Hematopoietic multipotent progenitor cell (in vitro differentiated cells): ENCODE measurements at regions not wholly inside any gene's neighbourhood (a gene's known extent, or its start where the extent isn't known, plus 50 kb on each side); places are given as distances from the start of the nearest gene placed in this dataset.

Experiments used
- DNase-seq, 3 donors: peaks; one replicate each; pipeline ENCODE4 v3.0.0-alpha.2; 2011 to 2015; ENCODE audit warnings: low read depth in 2 of 3, low spot score in 2 of 3

DNA sequence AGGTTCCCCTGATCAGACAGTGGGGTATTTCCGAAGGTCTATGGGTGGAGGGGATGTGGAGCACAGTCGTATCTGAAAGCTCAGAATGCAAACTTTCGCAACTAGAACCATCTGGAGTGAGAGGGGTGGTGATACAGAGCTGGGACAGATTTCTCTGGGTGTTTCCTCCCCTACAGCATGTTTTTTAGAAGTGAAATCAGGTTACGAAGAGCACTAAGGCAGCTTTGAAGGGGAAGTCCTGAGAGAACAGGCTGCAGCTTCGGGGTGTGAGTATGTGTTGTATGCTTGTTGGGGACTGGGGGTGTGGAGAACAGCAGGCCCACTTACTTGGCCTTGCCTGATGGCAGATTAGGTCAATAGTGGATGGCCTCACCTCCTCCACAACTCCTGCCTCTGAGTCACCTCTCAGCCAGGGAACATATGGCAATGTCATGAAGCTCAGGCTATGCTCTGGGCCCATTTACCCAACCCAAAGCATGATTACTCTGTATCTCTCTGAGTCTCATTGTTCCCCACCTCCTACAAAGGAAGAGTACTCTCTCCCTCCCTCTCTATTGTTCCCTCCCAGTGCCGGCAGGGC is 107.2 kb upstream of the RASGRP1 start:
- DNase-seq = peak in 1 of 3 donors; percentile 40

DNA sequence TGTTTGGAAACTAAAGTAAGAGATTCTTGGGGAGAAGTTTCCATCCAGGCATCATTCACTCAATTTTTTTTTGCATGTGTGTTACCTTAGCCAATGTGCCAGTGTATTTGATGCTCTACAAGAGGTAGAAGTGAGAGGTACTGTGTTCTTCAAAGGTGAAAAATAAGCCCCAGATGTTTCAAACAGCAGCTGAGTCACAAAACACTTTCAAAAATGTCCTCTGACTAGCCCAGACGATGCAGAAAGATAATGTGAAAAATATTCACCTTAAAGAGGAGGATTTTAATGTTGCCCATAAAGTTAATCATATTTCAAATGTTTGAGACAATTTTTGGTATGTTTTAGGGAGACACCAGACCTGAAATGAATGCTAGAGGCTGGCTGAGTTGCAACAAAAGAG is 107.7 kb upstream of the RASGRP1 start:
- DNase-seq = no peak

DNA sequence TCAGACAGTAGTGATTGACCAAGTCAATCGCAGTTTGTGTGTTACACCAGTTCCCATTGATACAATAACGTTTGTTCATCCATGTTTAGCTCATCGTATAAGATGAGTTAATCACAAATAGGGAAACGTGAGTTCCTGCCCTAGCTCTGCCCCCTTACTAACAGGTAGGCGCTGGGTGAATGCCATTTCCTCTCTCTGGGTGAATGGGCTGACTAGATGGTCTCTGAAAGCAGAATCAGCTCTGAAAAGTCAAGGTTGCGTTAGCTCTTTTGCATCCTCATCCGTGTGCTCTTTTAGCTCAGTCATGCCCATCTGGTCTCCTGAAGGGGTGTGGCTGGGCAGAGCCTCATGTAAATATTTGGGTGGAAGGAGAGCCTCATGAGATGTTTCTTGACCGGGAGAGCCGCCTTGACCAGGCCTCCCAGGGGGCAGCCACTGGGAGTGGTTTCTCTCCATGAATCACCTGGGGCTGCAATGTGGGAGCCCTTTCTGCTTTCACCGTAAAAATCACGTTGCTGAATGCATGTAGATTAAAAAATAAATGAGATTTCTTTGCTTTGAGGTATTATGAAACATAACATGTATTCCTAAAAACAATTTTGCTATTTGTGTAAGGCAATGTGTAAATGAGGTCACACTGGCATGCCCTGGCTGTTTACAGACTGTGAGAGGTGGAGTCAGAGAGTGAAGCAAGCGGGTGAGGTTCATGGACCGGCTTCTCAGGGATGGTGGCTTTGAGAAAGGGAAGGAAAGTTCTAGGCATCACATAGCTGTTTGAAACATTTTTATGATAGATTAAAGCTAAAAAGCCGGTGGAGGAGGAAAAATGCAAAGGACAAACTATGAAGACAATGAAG is 108.4 kb upstream of the RASGRP1 start:
- DNase-seq = no peak

- no peak for DNase-seq
Measured at GRCh38 chr15:38674448-38674847, 109.8 kb upstream of the RASGRP1 start.

DNA sequence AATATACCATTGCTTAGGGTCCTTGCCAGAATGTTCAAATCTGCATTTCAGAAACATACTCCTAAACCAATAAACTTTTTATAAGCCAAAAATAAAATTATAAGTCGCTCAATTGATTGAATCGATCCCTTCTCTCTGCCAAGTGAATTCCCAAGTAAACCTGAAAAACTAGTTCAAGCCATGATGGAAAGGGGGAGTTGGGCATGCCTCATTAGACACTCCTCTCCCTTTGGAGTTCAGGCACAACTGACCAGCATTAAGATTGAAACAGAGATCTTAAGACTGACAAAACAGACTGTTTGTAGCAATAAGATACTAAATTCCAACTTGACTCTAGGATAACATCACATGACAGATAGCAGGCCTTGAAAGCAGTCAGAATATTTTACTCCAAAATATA is 113.7 kb upstream of the RASGRP1 start:
- no peak for DNase-seq

GRCh38 chr15:38680775-38681174 is 116.2 kb upstream of the RASGRP1 start:
- DNase-seq = no peak

- DNase-seq = no peak
Measured at GRCh38 chr15:38682363-38682762, 117.7 kb upstream of the RASGRP1 start.

DNA sequence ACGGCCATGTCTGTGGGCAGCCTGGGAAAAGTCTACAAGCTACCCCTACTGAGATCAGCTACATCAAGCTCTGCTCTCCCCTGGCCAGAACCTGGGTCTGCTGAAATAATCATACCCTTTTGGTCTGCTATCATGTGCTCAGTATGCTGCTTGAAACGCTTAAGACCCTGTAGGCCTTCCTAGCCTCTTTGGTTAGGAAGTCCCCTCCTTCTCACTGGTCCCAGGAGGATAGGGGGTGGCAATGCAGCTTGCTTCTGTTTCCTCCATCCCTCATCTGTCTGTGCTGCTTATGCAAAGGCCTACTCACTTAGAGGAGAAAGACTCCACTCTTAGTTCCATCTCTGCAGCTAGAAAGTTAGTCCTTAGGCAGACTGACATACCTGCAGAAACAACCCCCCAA is 118.2 kb upstream of the RASGRP1 start:
- DNase-seq = no peak

- DNase-seq = peak in 2 of 3 donors; percentile 57 to 74
Measured at GRCh38 chr15:38683382-38684242, 119.0 kb upstream of the RASGRP1 start.

GRCh38 chr15:38684440-38685010 is 119.9 kb upstream of the RASGRP1 start:
- no peak for DNase-seq

DNA sequence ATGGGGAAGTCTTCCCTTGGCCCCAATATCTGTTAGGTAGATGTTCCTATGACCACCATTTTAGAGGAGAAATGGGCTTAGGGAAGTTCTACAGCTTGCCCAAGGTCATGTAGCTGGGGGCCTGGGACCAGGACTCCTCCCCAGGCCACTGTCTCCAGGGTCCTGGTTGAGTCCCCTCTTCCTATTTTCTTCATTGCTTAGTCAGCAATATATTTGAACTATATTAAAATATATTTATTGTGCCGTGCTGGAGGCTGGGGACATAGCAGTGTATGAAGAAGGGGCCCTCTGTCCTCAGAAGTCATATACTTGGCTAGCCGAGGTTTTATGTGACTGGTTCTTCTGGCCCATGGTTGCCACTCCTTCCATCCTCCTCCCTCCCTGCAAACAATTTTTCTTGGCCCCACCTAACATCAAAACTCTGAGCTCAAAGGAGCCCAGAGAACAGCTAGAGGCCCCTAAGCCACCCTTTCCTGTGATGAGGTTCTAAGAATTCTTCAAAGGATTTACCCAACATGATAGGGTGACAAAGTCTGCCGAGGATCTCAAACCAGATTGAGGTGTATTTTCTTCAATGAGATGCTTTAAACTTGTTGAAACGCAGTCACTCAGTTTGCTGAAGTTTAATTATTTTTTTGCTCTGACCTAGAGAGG is 121.2 kb upstream of the RASGRP1 start:
- no peak for DNase-seq

- no peak for DNase-seq
Measured at GRCh38 chr15:38687340-38687739, 122.7 kb upstream of the RASGRP1 start.

- DNase-seq = no peak
Measured at GRCh38 chr15:38687775-38688495, 123.3 kb upstream of the RASGRP1 start.

- no peak for DNase-seq
Measured at GRCh38 chr15:38688761-38689160, 124.1 kb upstream of the RASGRP1 start.

GRCh38 chr15:38689522-38689921 is 124.9 kb upstream of the RASGRP1 start:
- no peak for DNase-seq

- no peak for DNase-seq
Measured at GRCh38 chr15:38690216-38690615, 125.6 kb upstream of the RASGRP1 start.

DNA sequence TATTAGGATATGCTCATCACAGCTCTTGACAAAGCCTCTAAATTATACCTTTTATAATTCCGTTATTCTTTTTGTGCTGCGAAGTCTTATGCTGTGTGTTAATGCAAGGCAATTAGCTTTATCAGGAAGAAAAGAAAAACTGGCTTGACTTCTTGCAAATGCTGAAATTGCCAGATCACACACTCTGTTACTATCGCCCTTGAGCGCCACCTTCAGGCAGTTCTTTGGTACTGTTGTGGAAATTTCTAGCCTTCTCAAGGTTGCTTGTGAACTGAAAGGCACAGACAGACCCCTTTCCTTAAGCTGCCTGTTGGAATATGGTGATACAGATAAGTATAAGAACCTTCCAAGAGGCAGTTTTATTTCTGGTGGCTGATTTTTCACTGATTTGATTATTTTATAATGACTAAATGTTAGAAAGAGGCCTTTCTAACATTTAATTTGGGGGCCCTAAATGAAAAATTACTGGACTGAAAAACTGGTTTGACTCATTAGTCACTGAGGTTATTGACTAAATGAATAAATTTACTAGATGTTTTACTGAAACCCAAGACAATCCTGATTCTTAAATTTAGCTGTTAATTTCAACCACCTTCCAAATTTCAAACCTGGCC is 126.2 kb upstream of the RASGRP1 start:
- peak; percentile 76 to 90 (median 78) for DNase-seq

DNA sequence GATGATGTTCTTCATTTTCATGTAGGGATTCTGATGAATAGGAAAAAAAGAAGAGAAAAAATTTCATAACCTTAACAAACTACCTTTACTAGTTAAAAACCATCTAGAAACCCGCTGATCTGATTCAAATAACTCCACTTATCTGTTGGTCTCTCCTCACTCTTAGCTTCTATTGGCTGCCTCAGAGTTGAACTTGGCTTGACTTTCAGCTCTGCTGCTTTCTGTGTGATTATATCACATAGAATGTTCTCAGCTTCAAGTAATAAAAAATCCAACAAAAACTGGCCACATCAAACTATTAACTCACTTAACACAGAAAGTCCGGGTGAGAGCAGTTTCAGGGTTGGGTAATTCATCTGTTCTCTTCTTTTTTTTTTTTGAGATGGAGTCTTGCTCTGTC is 126.8 kb upstream of the RASGRP1 start:
- no peak for DNase-seq

- DNase-seq = no peak
Measured at GRCh38 chr15:38691965-38692788, 127.6 kb upstream of the RASGRP1 start.
